GM18505 (cell line): ENCODE measurements at regions not wholly inside any gene's neighbourhood (a gene's known extent, or its start where the extent isn't known, plus 50 kb on each side); places are given as distances from the start of the nearest gene placed in this dataset.

Experiments used
- ATAC-seq: cut with Tn5 transposase; IDR thresholded peaks from one replicate; pipeline ENCODE4 v1.9.1; 2021; ENCODE audit not compliant: unreplicated experiment
- POLR2A ChIP-seq: IDR thresholded peaks from 4 replicates; pipeline ENCODE4 v1.6.1; 2011; ENCODE audit warnings: borderline replicate concordance; ENCODE audit not compliant: insufficient read depth, insufficient read length; ENCODE audit errors: extremely low read depth

- TF ChIP-seq POLR2A: no peak
- no peak for ATAC-seq
These were observed 878.0 kb upstream of the MDGA2 start for GRCh38 chr14:48553443-48553842.

DNA sequence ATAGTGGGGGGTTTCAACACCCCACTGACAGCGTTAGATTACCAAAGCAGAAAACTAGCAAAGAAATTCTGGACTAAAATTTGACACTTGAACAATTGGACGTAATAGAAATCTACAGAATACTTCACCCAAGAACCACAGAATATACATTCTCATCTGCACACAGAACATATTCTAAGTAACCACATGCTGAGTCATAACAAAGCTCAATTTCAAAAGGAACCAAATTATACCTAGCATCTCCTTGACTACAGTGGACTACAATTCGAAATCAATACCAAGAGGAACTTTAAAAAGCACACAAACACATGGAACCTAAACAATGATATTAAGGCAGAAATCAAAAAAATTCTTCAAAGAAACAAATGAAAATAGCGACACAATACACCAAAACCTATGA lies 871.6 kb upstream of the MDGA2 start:
- no peak for ATAC-seq
- no peak for TF ChIP-seq POLR2A

DNA sequence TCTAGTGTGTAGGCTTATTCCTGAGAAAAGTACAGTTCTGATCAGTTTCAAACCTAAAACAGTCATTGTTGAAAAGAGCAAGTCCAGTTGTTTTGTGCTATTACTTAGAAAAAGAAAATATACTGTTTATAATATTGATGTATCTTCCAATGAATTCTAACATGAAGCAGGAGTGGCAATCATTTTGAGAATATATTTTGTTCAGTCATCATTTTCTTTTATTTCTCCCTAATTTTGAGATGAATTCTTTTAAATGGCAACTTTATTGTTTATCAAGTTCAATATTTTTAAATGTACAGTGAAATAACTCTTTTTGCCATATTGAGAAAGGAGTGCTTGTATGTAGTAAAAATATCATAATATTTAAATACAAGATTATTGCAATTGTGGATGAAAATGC lies 862.2 kb upstream of the MDGA2 start:
- TF ChIP-seq POLR2A: no peak
- no peak for ATAC-seq

- TF ChIP-seq POLR2A: no peak
- ATAC-seq: no peak
These were observed 860.9 kb upstream of the MDGA2 start for GRCh38 chr14:48536318-48536717.

DNA sequence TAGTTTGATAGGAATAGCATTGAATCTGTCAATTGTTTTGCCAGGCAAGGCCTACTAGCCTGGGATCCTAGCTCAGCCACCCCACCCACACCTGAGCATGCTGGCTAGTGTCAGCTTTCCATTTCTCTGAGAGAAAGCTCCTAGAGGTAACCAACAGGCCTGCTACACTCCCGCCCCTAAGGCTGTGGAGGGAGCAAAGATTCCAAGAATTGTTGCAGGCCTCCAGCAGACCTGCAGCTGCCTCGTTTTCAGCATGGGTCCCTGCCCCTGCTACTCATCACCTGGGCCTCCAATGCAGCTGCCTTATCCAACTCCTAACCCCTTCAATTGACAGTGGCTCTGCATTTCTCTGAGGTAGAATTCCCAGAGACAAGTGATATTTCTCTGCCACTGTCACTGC lies 852.4 kb upstream of the MDGA2 start:
- no peak for TF ChIP-seq POLR2A
- no peak for ATAC-seq

- ATAC-seq: no peak
- TF ChIP-seq POLR2A: no peak
These were observed 850.9 kb upstream of the MDGA2 start for GRCh38 chr14:48526307-48526706.

- ATAC-seq: no peak
- TF ChIP-seq POLR2A: no peak
These were observed 829.5 kb upstream of the MDGA2 start for GRCh38 chr14:48504921-48505320.

- no peak for ATAC-seq
- TF ChIP-seq POLR2A: no peak
These were observed 815.4 kb upstream of the MDGA2 start for GRCh38 chr14:48490756-48491155.

- TF ChIP-seq POLR2A: no peak
- no peak for ATAC-seq
These were observed 798.5 kb upstream of the MDGA2 start for GRCh38 chr14:48473944-48474343.

DNA sequence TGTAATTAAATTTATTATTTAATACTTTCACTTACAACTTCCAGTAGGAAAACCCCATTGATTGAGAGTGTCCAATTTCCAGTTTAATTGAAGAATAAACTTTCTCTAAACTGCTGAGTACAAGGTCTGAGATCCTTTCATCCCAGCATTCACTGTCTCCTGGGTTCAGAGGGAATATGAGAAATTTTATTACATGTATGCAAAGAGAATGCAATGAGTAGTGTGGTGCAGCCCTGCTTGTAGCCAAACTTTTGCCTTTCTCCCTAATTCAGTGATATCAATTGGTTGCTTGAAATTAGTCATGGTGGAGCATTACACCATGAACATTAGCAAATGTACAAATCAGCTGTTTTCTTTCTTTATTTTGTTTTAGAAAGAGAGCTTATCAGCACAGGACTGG lies 780.6 kb upstream of the MDGA2 start:
- ATAC-seq: no peak
- no peak for TF ChIP-seq POLR2A

GRCh38 chr14:48454887-48455286 lies 779.5 kb upstream of the MDGA2 start:
- no peak for ATAC-seq
- TF ChIP-seq POLR2A: no peak

GRCh38 chr14:48452437-48452995 lies 777.1 kb upstream of the MDGA2 start:
- no peak for ATAC-seq
- no peak for TF ChIP-seq POLR2A

GRCh38 chr14:48435221-48435620 lies 759.8 kb upstream of the MDGA2 start:
- ATAC-seq: no peak
- no peak for TF ChIP-seq POLR2A

GRCh38 chr14:48430805-48431204 lies 755.4 kb upstream of the MDGA2 start:
- TF ChIP-seq POLR2A: no peak
- ATAC-seq: no peak

- no peak for TF ChIP-seq POLR2A
- ATAC-seq: no peak
These were observed 754.1 kb upstream of the MDGA2 start for GRCh38 chr14:48429512-48429911.
